ENCODE measurements at regions not wholly inside any gene's neighbourhood (a gene's known extent, or its start where the extent isn't known, plus 50 kb on each side); places are given as distances from the start of the nearest gene placed in this dataset.

DNA sequence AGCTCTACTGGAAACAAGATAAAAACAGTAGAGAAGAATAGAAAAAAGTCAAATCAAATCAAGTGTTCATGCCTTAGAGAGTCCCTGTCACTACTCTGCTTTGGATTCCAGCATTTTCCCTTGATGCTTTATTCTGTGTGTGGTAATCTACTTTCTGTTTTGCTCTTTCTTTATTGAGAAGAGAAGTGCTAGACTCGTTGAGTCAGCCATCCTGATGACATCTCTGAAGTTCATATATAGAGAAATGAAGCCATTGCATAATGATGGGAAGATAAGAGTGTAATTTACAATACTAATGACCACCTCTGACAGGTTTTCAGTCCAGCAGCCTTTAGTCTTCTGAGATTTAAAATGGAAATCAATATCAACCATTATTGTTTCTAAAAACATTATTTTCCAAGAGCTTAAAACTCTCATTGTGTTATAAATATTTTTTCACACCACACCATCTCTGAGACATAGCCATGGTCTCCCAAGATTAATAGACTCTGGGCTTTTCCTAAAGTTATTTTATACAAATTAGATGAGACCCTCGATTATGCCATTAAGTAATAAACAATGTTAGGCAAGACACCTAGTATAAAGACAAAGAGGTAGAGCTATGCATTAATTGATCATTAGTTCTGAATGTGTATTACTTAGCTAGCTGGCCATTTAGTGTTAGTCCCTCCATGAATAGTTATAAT, 679.0 kb upstream of the ACVR2A start:
- TF ChIP-seq POLR2AphosphoS5 (IDR thresholded peaks at IDR 0.05): no peak
- TF ChIP-seq, protein P1, sequence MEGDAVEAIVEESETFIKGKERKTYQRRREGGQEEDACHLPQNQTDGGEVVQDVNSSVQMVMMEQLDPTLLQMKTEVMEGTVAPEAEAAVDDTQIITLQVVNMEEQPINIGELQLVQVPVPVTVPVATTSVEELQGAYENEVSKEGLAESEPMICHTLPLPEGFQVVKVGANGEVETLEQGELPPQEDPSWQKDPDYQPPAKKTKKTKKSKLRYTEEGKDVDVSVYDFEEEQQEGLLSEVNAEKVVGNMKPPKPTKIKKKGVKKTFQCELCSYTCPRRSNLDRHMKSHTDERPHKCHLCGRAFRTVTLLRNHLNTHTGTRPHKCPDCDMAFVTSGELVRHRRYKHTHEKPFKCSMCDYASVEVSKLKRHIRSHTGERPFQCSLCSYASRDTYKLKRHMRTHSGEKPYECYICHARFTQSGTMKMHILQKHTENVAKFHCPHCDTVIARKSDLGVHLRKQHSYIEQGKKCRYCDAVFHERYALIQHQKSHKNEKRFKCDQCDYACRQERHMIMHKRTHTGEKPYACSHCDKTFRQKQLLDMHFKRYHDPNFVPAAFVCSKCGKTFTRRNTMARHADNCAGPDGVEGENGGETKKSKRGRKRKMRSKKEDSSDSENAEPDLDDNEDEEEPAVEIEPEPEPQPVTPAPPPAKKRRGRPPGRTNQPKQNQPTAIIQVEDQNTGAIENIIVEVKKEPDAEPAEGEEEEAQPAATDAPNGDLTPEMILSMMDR (IDR thresholded peaks at IDR 0.05): no peak
